ENCODE measurements at regions not wholly inside any gene's neighbourhood (a gene's known extent, or its start where the extent isn't known, plus 50 kb on each side); places are given as distances from the start of the nearest gene placed in this dataset.
A peak's percentile ranks its signal among the peaks of the same experiment; 100 is the strongest.
"Not testable (repeated sequence)": the region's sequence is repeated elsewhere in the genome, so short reads cannot be mapped to it uniquely, and the experiment has no call there.

DNA sequence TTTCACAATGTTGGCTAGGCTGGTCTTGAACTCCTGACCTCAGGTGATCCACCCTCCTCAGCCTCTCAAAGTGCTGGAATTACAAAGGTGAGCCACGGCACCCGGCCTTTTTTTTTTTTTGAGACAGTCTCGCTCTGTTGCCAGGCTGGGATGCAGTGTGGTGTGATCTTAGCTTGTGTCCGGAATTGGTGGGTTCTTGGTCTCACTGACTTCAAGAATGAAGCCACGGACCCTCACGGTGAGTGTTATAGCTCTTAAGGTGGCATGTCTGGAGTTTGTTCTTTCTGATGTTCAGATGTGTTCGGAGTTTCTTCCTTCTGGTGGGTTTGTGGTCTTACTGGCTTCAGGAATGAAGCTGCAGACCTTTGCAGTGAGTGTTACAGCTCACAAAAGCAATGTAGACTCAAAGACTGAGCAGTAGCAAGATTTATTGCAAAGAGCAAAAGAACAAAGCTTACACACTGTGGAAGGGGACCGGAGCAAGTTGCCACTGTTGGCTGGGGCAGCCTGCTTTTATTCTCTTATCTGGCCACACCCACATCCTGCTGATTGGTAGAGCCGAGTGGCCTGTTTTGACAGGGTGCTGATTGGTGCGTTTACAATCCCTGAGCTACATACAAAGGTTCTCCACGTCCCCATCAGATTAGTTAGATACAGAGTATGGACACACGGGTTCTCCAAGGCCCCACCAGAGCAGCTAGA is 69.1 kb upstream of the DDR1 start:
- peak overlapping the region; percentile 21 for H3K4me3 Mint-ChIP-seq
- H3K36me3 Mint-ChIP-seq: peaks cover 14% of the 10 kb centered on the region

GRCh38 chr6:30814146-30815040 is 69.9 kb upstream of the DDR1 start:
- peaks cover 4% of the 10 kb centered on the region for H3K9me3 Mint-ChIP-seq
- peaks cover 9% of the 10 kb centered on the region for H3K36me3 Mint-ChIP-seq
- no peaks in the 10 kb centered on the region for H3K27me3 Mint-ChIP-seq
- H3K27ac Mint-ChIP-seq: peak overlapping the region; percentile 100
- peaks cover 87% of the 10 kb centered on the region for H3K4me1 Mint-ChIP-seq
- H3K4me3 Mint-ChIP-seq: peak overlapping the region; percentile 84

More for the DNA sequence above, 69.1 kb upstream of the DDR1 start:
- not testable (repeated sequence) for H3K9me3 Mint-ChIP-seq, H3K27me3 Mint-ChIP-seq
- peaks cover 87% of the 10 kb centered on the region for H3K4me1 Mint-ChIP-seq
- peak overlapping the region; percentile 100 for H3K27ac Mint-ChIP-seq

- H3K4me3 Mint-ChIP-seq: peak overlapping the region; percentile 84
- H3K36me3 Mint-ChIP-seq: peaks cover 6% of the 10 kb centered on the region
- H3K9me3 Mint-ChIP-seq: peaks cover 4% of the 10 kb centered on the region
- H3K4me1 Mint-ChIP-seq: peaks cover 83% of the 10 kb centered on the region
- H3K27ac Mint-ChIP-seq: peak overlapping the region; percentile 100
- H3K27me3 Mint-ChIP-seq: no peaks in the 10 kb centered on the region
Measured at GRCh38 chr6:30813631-30814145, 69.3 kb upstream of the IER3 start.

GRCh38 chr6:30810813-30811339 is 66.5 kb upstream of the IER3 start:
- Mint-ChIP-seq H3K27ac (peak overlapping the region; percentile 90), H3K4me3 (peak overlapping the region; percentile 19), H3K4me1 (peaks cover 78% of the 10 kb centered on the region), H3K36me3 (peaks cover 5% of the 10 kb centered on the region), H3K27me3 (no peaks in the 10 kb centered on the region), H3K9me3 (peaks cover 4% of the 10 kb centered on the region)

- not testable (repeated sequence) for H3K27me3 Mint-ChIP-seq, H3K36me3 Mint-ChIP-seq, H3K9me3 Mint-ChIP-seq, H3K4me3 Mint-ChIP-seq
- Mint-ChIP-seq H3K4me1 (peaks cover 70% of the 10 kb centered on the region), H3K27ac (peak overlapping the region; percentile 43)
Measured at GRCh38 chr6:30807566-30807965, 63.2 kb upstream of the IER3 start.

DNA sequence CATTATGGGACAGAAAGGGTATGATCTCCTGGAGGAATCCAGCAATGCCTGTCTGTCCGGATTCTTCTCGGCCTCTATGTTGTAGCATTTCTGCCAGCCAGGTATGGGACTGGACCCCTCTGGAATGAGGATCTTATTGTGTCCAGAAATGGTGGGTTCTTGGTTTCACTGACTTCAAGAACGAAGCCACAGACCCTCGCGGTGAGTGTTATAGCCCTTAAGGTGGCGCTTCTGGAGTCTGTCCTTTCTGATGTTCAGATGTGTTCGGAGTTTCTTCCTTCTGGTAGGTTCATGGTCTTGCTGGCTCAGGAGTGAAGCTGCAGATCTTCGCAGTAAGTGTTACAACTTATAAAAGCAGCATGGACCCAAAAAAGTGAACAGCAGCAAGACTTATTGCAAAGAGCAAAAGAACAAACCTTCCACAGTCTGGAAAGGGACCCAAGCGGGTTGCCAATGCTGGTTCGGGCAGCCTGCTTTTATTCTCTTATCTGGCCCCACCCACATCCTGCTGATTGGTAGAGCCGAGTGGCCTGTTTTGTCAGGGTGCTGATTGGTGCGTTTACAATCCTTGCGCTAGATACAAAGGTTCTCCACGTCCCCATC is 62.3 kb upstream of the IER3 start:
- peaks cover 67% of the 10 kb centered on the region for H3K4me1 Mint-ChIP-seq
- no peaks in the 10 kb centered on the region for H3K9me3 Mint-ChIP-seq
- no peak overlapping the region for H3K27ac Mint-ChIP-seq
- H3K27me3 Mint-ChIP-seq: no peaks in the 10 kb centered on the region
- no peak overlapping the region for H3K4me3 Mint-ChIP-seq
- H3K36me3 Mint-ChIP-seq: peaks cover 4% of the 10 kb centered on the region

GRCh38 chr6:30804333-30804732 is 60.0 kb upstream of the IER3 start:
- Mint-ChIP-seq H3K4me3 (no peak overlapping the region), H3K36me3 (peaks cover 4% of the 10 kb centered on the region), H3K9me3 (no peaks in the 10 kb centered on the region), H3K27ac (no peak overlapping the region), H3K4me1 (peaks cover 50% of the 10 kb centered on the region), H3K27me3 (no peaks in the 10 kb centered on the region)

GRCh38 chr6:30802731-30803130 is 58.4 kb upstream of the IER3 start:
- Mint-ChIP-seq H3K4me1 (peaks cover 47% of the 10 kb centered on the region), H3K9me3 (no peaks in the 10 kb centered on the region), H3K4me3 (no peak overlapping the region), H3K36me3 (peaks cover 4% of the 10 kb centered on the region), H3K27ac (no peak overlapping the region), H3K27me3 (no peaks in the 10 kb centered on the region)

- Mint-ChIP-seq H3K9me3 (no peaks in the 10 kb centered on the region), H3K27ac (no peak overlapping the region), H3K27me3 (no peaks in the 10 kb centered on the region), H3K4me1 (peaks cover 48% of the 10 kb centered on the region), H3K36me3 (peaks cover 5% of the 10 kb centered on the region), H3K4me3 (no peak overlapping the region)
Measured at GRCh38 chr6:30801950-30802349, 57.6 kb upstream of the IER3 start.

DNA sequence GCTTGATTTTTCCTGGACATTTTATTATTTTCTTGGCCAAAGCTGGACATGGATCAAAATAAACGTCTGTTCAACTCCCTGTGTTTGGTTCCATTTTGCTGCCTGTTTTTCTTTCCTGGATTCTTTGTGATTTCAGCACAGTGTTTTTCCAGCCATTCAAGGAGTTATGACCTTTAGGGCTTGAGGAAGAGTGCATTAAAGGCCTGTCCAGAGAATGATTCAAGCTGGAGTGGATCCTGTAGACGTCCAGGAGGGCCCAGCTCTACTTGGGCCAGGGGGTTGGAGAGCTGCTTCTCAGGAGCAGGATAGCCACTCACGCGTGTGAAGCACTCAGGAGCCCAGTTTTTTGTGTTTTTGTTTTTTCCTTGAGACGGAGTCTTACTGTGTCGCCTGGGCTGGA is 56.5 kb upstream of the IER3 start:
- Mint-ChIP-seq H3K4me1 (peaks cover 46% of the 10 kb centered on the region), H3K9me3 (no peaks in the 10 kb centered on the region), H3K27ac (peak overlapping the region; percentile 72), H3K36me3 (peaks cover 5% of the 10 kb centered on the region), H3K27me3 (no peaks in the 10 kb centered on the region), H3K4me3 (no peak overlapping the region)

DNA sequence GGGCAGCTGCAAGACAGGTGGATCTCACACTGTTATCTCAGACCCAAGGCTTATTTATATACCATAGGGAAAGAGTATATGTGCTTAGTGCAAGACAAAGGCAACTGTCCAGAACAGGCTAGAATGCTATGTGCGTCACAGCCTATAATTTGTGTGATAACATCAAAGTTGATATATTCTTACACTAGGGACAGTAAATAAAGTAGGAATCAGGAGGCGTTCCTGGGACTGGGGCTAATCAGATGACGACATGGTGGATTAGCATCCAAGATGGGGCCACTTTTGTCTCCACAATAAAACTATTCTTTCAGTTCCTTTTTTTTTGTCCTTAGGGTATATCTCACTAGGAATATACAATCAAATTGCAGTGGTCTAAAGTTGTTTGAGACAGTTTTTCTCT is 54.9 kb upstream of the IER3 start:
- Mint-ChIP-seq H3K27me3 (no peaks in the 10 kb centered on the region), H3K27ac (no peak overlapping the region), H3K4me3 (no peak overlapping the region), H3K9me3 (no peaks in the 10 kb centered on the region), H3K36me3 (peaks cover 5% of the 10 kb centered on the region), H3K4me1 (peaks cover 49% of the 10 kb centered on the region)

DNA sequence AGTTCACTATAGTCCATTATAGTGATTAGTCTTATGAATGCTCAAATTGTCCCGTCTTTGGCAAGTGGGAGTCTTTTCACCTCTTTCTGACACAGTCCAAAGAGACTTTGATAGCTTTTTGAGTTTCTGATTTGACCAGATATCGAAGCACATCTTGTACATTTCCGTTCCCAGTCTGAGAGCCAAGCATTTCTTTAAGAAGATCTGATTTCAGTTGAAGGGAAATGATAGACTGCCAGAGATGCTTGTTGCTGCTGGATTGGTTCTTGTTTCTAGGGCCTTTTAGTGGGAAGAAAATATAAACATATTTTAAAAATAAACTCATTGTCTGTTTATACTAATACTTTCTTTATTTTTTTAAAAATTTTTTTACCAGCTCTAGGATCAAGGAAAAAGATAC is 54.1 kb upstream of the IER3 start:
- H3K27ac Mint-ChIP-seq: no peak overlapping the region
- H3K36me3 Mint-ChIP-seq: peaks cover 5% of the 10 kb centered on the region
- peaks cover 52% of the 10 kb centered on the region for H3K4me1 Mint-ChIP-seq
- no peak overlapping the region for H3K4me3 Mint-ChIP-seq
- no peaks in the 10 kb centered on the region for H3K9me3 Mint-ChIP-seq
- no peaks in the 10 kb centered on the region for H3K27me3 Mint-ChIP-seq

GRCh38 chr6:30795549-30796293 is 51.4 kb upstream of the IER3 start:
- Mint-ChIP-seq H3K4me1 (peaks cover 58% of the 10 kb centered on the region), H3K27me3 (no peaks in the 10 kb centered on the region), H3K4me3 (peak overlapping the region; percentile 16), H3K27ac (peak overlapping the region; percentile 68), H3K36me3 (peaks cover 3% of the 10 kb centered on the region), H3K9me3 (no peaks in the 10 kb centered on the region)
